Umbilical cord (tissue), 1 donor: ENCODE measurements at regions not wholly inside any gene's neighbourhood (a gene's known extent, or its start where the extent isn't known, plus 50 kb on each side); places are given as distances from the start of the nearest gene placed in this dataset.

Experiments
- DNase-seq: peaks from one replicate; pipeline ENCODE4 v3.0.0-alpha.2; 2015; ENCODE audit warnings: low spot score

GRCh38 chr7:130994378-130995115 is 260.5 kb upstream of the KLF14 start:
- no peak for DNase-seq

- peak; percentile 47 for DNase-seq
Measured at GRCh38 chr7:130995252-130996081, 261.5 kb upstream of the KLF14 start.

GRCh38 chr7:130996205-130996832 is 262.3 kb upstream of the KLF14 start:
- no peak for DNase-seq

GRCh38 chr7:130996833-130997231 is 262.8 kb upstream of the KLF14 start:
- DNase-seq, result peak; percentile 35

- DNase-seq, result no peak
Measured at GRCh38 chr7:130998993-130999602, 265.1 kb upstream of the KLF14 start.

GRCh38 chr7:130999926-131000325 is 265.9 kb upstream of the KLF14 start:
- DNase-seq, result no peak

- no peak for DNase-seq
Measured at GRCh38 chr7:131000389-131000788, 266.4 kb upstream of the KLF14 start.

- no peak for DNase-seq
Measured at GRCh38 chr7:131000873-131001272, 266.9 kb upstream of the KLF14 start.

GRCh38 chr7:131002600-131002999 is 268.6 kb upstream of the KLF14 start:
- DNase-seq, result no peak

GRCh38 chr7:131003634-131004033 is 269.6 kb upstream of the KLF14 start:
- no peak for DNase-seq

GRCh38 chr7:131004371-131004770 is 270.4 kb upstream of the KLF14 start:
- DNase-seq, result no peak

- DNase-seq, result peak; percentile 86
Measured at GRCh38 chr7:131007439-131008330, 273.7 kb upstream of the KLF14 start.

GRCh38 chr7:131008840-131009711 is 275.1 kb upstream of the KLF14 start:
- peak; percentile 61 for DNase-seq

GRCh38 chr7:131010029-131010716 is 276.2 kb upstream of the KLF14 start:
- DNase-seq, result no peak

GRCh38 chr7:131010717-131011431 is 276.9 kb upstream of the KLF14 start:
- no peak for DNase-seq

- no peak for DNase-seq
Measured at GRCh38 chr7:131011432-131011742, 277.4 kb upstream of the KLF14 start.

- peak; percentile 61 for DNase-seq
Measured at GRCh38 chr7:131011976-131012375, 278.0 kb upstream of the KLF14 start.

GRCh38 chr7:131012477-131013031 is 278.5 kb upstream of the KLF14 start:
- no peak for DNase-seq

- no peak for DNase-seq
Measured at GRCh38 chr7:131013716-131014115, 279.7 kb upstream of the KLF14 start.
